ENCODE measurements at regions not wholly inside any gene's neighbourhood (a gene's known extent, or its start where the extent isn't known, plus 50 kb on each side); places are given as distances from the start of the nearest gene placed in this dataset.
"Not testable (repeated sequence)": the region's sequence is repeated elsewhere in the genome, so short reads cannot be mapped to it uniquely, and the experiment has no call there.

- DNase-seq, result no peak
Measured at GRCh38 chr6:167662075-167662880, 164.4 kb upstream of the AFDN start.

- no peak for DNase-seq
Measured at GRCh38 chr6:167662881-167663205, 163.9 kb upstream of the AFDN start.

- DNase-seq, result no peak
Measured at GRCh38 chr6:167663316-167663715, 163.4 kb upstream of the AFDN start.

GRCh38 chr6:167663784-167664443, 162.8 kb upstream of the AFDN start:
- no peak for DNase-seq

GRCh38 chr6:167664678-167665660, 161.7 kb upstream of the AFDN start:
- DNase-seq, result no peak

- no peak for DNase-seq
Measured at GRCh38 chr6:167665698-167666330, 160.9 kb upstream of the AFDN start.

GRCh38 chr6:167666571-167667203, 160.0 kb upstream of the AFDN start:
- DNase-seq, result no peak

GRCh38 chr6:167667204-167668018, 159.3 kb upstream of the AFDN start:
- DNase-seq, result no peak

GRCh38 chr6:167668019-167668753, 158.5 kb upstream of the AFDN start:
- no peak for DNase-seq

- no peak for DNase-seq
Measured at GRCh38 chr6:167668754-167669552, 157.8 kb upstream of the AFDN start.

GRCh38 chr6:167669553-167669849, 157.2 kb upstream of the AFDN start:
- DNase-seq, result no peak

GRCh38 chr6:167669870-167670802, 156.6 kb upstream of the AFDN start:
- DNase-seq, result no peak

- no peak for DNase-seq
Measured at GRCh38 chr6:167670938-167671338, 155.8 kb upstream of the AFDN start.

- not testable (repeated sequence) for DNase-seq
Measured at GRCh38 chr6:167671379-167671976, 155.2 kb upstream of the AFDN start.

GRCh38 chr6:167671977-167672687, 154.6 kb upstream of the AFDN start:
- no peak for DNase-seq

GRCh38 chr6:167672738-167673137, 154.0 kb upstream of the AFDN start:
- DNase-seq, result no peak

GRCh38 chr6:167673946-167674345, 152.8 kb upstream of the AFDN start:
- no peak for DNase-seq

- no peak for DNase-seq
Measured at GRCh38 chr6:167674486-167674885, 152.2 kb upstream of the AFDN start.

All from CD4-positive, alpha-beta T cell treated with Interferon alpha-2 for 1 hour (primary cell).